Natural killer cell (primary cell): ENCODE measurements at regions not wholly inside any gene's neighbourhood (a gene's known extent, or its start where the extent isn't known, plus 50 kb on each side); places are given as distances from the start of the nearest gene placed in this dataset.

Experiments used
- ATAC-seq, 3 donors: fragments of 150-1000 bp in 2 of 3; fragments of 200-7000 bp in 1 of 3; cut with Tn5 transposase; 1 replicate in 1 of 3; 2 replicates in 2 of 3; pipeline ENCODE4 v1.10.0; 2021; ENCODE audit warnings: mild to moderate bottlenecking in 2 of 3, moderate library complexity in 2 of 3
- DNase-seq, 2 donors: peaks; one replicate each; pipeline versions ENCODE4 v3.0.0 to v3.0.0-alpha.2; 2013 to 2021; ENCODE audit warnings: mixed read lengths in 1 of 2
- H3K27ac ChIP-seq: one replicate; pipeline ENCODE4 v1.5.1; 2013; ENCODE audit warnings: mild to moderate bottlenecking, low read length
- H3K27me3 ChIP-seq: one replicate; pipeline ENCODE4 v1.6.1; 2013; ENCODE audit warnings: low read length; ENCODE audit not compliant: control insufficient read depth, insufficient read depth
- H3K36me3 ChIP-seq: one replicate; pipeline ENCODE4 v1.6.1; 2013; ENCODE audit warnings: low read length; ENCODE audit not compliant: control insufficient read depth, insufficient read depth
- H3K4me1 ChIP-seq: one replicate; pipeline ENCODE4 v1.6.1; 2013; ENCODE audit warnings: low read length; ENCODE audit not compliant: control insufficient read depth, insufficient read depth
- H3K4me3 ChIP-seq: one replicate; pipeline ENCODE4 v1.5.1; 2013; ENCODE audit warnings: low read length
- H3K9me3 ChIP-seq: one replicate; pipeline ENCODE4 v1.6.1; 2013; ENCODE audit warnings: low read length; ENCODE audit not compliant: control insufficient read depth, insufficient read depth
- H3K27ac Mint-ChIP-seq, 2 donors: one replicate each; pipeline ENCODE4 v1.8.0; 2022; ENCODE audit warnings: mild to moderate bottlenecking in 2 of 2, mixed read lengths in 2 of 2, moderate library complexity in 1 of 2
- H3K27me3 Mint-ChIP-seq, 2 donors: one replicate each; pipeline ENCODE4 v1.8.0; 2022; ENCODE audit warnings: low read depth in 2 of 2, mixed read lengths in 2 of 2
- H3K36me3 Mint-ChIP-seq: one replicate; pipeline ENCODE4 v1.8.0; 2022; ENCODE audit warnings: mixed read lengths
- H3K4me1 Mint-ChIP-seq, 2 donors: one replicate each; pipeline ENCODE4 v1.8.0; 2022; ENCODE audit warnings: mixed read lengths in 2 of 2
- H3K4me3 Mint-ChIP-seq: one replicate; pipeline ENCODE4 v1.8.0; 2022; ENCODE audit warnings: mild to moderate bottlenecking, moderate library complexity, mixed read lengths
- H3K9me3 Mint-ChIP-seq, 2 donors: one replicate each; pipeline ENCODE4 v1.8.0; 2022; ENCODE audit warnings: mixed read lengths in 2 of 2
- WGBS: methylation state at CpG from one replicate; pipeline ENCODE4 v1.1.7; 2013; ENCODE audit warnings: missing lambda C conversion rate; ENCODE audit not compliant: insufficient coverage; 5-methylcytosine and 5-hydroxymethylcytosine counted together
- intact Hi-C: fragments of 100-400 bp; cut with micrococcal nuclease; formaldehyde crosslinking; loops from one replicate; pipeline ENCODE4 v1.14.2; 2022
- TF ChIP-seq, protein P1 (sequence below): fragments of 200-600 bp; IDR thresholded peaks from one replicate; pipeline ENCODE4 v1.8.0; 2022; ENCODE audit warnings: antibody characterized with exemption

DNA sequence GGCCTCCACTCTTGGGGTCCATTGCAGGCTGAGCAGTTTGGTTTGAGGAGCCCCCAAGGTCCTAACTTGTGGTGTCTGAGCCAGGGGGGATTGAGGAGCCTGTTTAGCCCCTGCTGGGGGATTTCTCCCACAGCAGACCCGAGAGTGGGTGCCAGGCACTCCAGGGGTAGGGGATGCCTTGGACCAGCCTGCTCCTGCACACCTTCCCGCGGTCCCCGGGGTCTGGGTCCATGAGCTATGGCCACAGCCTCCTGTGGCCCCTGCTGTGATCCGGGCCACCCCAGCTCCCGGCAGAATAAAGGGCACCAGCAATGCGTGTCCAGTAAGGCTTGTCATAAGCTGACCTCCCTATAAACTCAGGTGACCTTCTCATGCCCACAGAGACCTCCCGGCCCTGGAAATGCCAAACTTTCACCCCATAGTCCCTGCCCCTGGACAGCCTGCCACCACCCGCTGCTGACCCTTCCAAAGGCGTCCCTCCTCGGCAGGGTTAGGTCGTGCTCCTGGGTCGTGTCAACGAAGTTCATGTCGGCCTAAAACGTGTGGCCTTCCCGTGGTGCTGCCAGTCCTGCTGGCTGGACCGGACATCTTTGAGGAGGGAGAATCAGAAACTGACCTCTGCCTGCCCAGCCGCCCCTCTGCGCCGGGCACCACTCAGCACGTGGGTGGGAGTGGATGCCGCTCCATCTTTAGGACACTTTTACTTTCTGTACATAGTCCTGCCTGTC is 137.6 kb downstream of the MRPL36 start:
- H3K27ac ChIP-seq: no peak overlapping the region
- H3K36me3 ChIP-seq: no peaks in the 10 kb centered on the region
- H3K27me3 ChIP-seq: peaks cover 19% of the 10 kb centered on the region
- WGBS: 86% methylated on average over 23 of the region's 23 CpGs
- no peaks in the 10 kb centered on the region for H3K9me3 ChIP-seq
- ATAC-seq (no peak), DNase-seq (no peak)
- H3K4me3 ChIP-seq: no peak overlapping the region
- Mint-ChIP-seq H3K9me3 (no peaks in the 10 kb centered on the region), H3K27ac (no peak overlapping the region), H3K4me1 (peaks cover 0 to 4% of the 10 kb centered on the region in 2 donors), H3K36me3 (no peaks in the 10 kb centered on the region), H3K27me3 (peaks cover 39 to 46% of the 10 kb centered on the region in 2 donors), H3K4me3 (no peak overlapping the region)
- peaks cover 4% of the 10 kb centered on the region for H3K4me1 ChIP-seq
- TF ChIP-seq, protein P1, sequence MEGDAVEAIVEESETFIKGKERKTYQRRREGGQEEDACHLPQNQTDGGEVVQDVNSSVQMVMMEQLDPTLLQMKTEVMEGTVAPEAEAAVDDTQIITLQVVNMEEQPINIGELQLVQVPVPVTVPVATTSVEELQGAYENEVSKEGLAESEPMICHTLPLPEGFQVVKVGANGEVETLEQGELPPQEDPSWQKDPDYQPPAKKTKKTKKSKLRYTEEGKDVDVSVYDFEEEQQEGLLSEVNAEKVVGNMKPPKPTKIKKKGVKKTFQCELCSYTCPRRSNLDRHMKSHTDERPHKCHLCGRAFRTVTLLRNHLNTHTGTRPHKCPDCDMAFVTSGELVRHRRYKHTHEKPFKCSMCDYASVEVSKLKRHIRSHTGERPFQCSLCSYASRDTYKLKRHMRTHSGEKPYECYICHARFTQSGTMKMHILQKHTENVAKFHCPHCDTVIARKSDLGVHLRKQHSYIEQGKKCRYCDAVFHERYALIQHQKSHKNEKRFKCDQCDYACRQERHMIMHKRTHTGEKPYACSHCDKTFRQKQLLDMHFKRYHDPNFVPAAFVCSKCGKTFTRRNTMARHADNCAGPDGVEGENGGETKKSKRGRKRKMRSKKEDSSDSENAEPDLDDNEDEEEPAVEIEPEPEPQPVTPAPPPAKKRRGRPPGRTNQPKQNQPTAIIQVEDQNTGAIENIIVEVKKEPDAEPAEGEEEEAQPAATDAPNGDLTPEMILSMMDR: no peak
- intact Hi-C loops: no loop called here

- Histone ChIP-seq H3K4me3 (no peak overlapping the region), H3K4me1 (no peaks in the 10 kb centered on the region), H3K27me3 (peaks cover 13% of the 10 kb centered on the region), H3K27ac (no peak overlapping the region), H3K9me3 (no peaks in the 10 kb centered on the region), H3K36me3 (no peaks in the 10 kb centered on the region)
- Mint-ChIP-seq H3K4me3 (no peak overlapping the region), H3K4me1 (peaks cover 0 to 4% of the 10 kb centered on the region in 2 donors), H3K27me3 (peaks cover 34 to 42% of the 10 kb centered on the region in 2 donors), H3K9me3 (no peaks in the 10 kb centered on the region), H3K36me3 (no peaks in the 10 kb centered on the region), H3K27ac (no peak overlapping the region)
- DNase-seq (no peak), ATAC-seq (no peak)
- WGBS: 76% methylated on average over 13 of the region's 13 CpGs
- intact Hi-C loops: no loop called here
- TF ChIP-seq, protein P1: no peak
Observed at GRCh38 chr5:1661311-1661710, 137.6 kb upstream of the LPCAT1 start.

DNA sequence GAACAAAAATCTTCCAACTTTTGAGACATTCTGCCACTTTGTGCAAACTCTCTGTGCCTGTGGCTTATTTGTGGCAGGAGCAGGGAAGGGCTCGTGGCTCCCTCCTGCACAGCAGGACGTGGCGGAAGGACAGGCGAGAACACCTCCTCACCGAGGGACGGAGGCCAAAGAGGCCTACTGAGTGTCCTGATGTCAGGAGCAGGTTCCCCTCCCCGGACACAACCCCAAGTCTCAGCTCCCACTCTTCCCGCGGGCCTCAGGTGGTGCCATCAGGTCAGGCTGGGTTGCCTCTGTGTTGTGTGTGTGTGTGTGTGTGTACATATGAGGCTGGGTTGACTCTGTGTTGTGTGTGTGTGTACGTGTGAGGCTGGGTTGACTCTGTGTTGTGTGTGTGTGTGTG is 136.8 kb upstream of the LPCAT1 start:
- TF ChIP-seq, protein P1: no peak
- H3K27me3 Mint-ChIP-seq: peaks cover 26 to 34% of the 10 kb centered on the region in 2 donors
- no peaks in the 10 kb centered on the region for H3K9me3 Mint-ChIP-seq
- H3K4me1 ChIP-seq: no peaks in the 10 kb centered on the region
- H3K27ac ChIP-seq: no peak overlapping the region
- ATAC-seq (no peak), DNase-seq (no peak)
- peaks cover 0 to 1% of the 10 kb centered on the region in 2 donors for H3K4me1 Mint-ChIP-seq
- H3K27me3 ChIP-seq: peaks cover 6% of the 10 kb centered on the region
- 77% methylated on average over 10 of the region's 10 CpGs for WGBS
- H3K27ac Mint-ChIP-seq: no peak overlapping the region
- intact Hi-C loops: no loop called here
- H3K4me3 Mint-ChIP-seq: no peak overlapping the region
- no peaks in the 10 kb centered on the region for H3K36me3 ChIP-seq
- H3K9me3 ChIP-seq: no peaks in the 10 kb centered on the region
- no peak overlapping the region for H3K4me3 ChIP-seq
- no peaks in the 10 kb centered on the region for H3K36me3 Mint-ChIP-seq

GRCh38 chr5:1660001-1660400 is 136.2 kb upstream of the LPCAT1 start:
- ATAC-seq: no peak
- 58% methylated on average over 17 of the region's 17 CpGs for WGBS
- H3K27ac ChIP-seq: no peak overlapping the region
- Mint-ChIP-seq H3K9me3 (no peaks in the 10 kb centered on the region), H3K4me3 (no peak overlapping the region), H3K4me1 (no peaks in the 10 kb centered on the region), H3K27me3 (peaks cover 21 to 29% of the 10 kb centered on the region in 2 donors), H3K27ac (no peak overlapping the region), H3K36me3 (no peaks in the 10 kb centered on the region)
- no peaks in the 10 kb centered on the region for H3K9me3 ChIP-seq
- intact Hi-C loops: no loop called here
- DNase-seq: no peak
- H3K4me1 ChIP-seq: no peaks in the 10 kb centered on the region
- H3K4me3 ChIP-seq: no peak overlapping the region
- peaks cover 3% of the 10 kb centered on the region for H3K27me3 ChIP-seq
- no peaks in the 10 kb centered on the region for H3K36me3 ChIP-seq
- TF ChIP-seq, protein P1: no peak
